Osteocyte (in vitro differentiated cells): ENCODE measurements at regions not wholly inside any gene's neighbourhood (a gene's known extent, or its start where the extent isn't known, plus 50 kb on each side); places are given as distances from the start of the nearest gene placed in this dataset.

Experiments
- DNase-seq: peaks from one replicate; pipeline ENCODE4 v3.0.0; 2021; ENCODE audit warnings: mixed read lengths; ENCODE audit not compliant: unreplicated experiment; ENCODE audit errors: extremely low spot score
- H3K27ac Mint-ChIP-seq: one replicate; pipeline ENCODE4 v1.8.0; 2021; ENCODE audit warnings: mild to moderate bottlenecking, mixed read lengths; ENCODE audit not compliant: unreplicated experiment
- H3K27me3 Mint-ChIP-seq: one replicate; pipeline ENCODE4 v1.8.0; 2021; ENCODE audit warnings: mixed read lengths; ENCODE audit not compliant: unreplicated experiment
- H3K36me3 Mint-ChIP-seq: one replicate; pipeline ENCODE4 v1.8.0; 2021; ENCODE audit warnings: mixed read lengths; ENCODE audit not compliant: unreplicated experiment
- H3K4me1 Mint-ChIP-seq: one replicate; pipeline ENCODE4 v1.8.0; 2021; ENCODE audit warnings: mixed read lengths; ENCODE audit not compliant: unreplicated experiment
- H3K4me3 Mint-ChIP-seq: one replicate; pipeline ENCODE4 v1.8.0; 2021; ENCODE audit warnings: mild to moderate bottlenecking, moderate library complexity, mixed read lengths; ENCODE audit not compliant: unreplicated experiment
- H3K9me3 Mint-ChIP-seq: one replicate; pipeline ENCODE4 v1.8.0; 2021; ENCODE audit warnings: mixed read lengths; ENCODE audit not compliant: unreplicated experiment
- TF ChIP-seq, protein P1 (sequence below): fragments of 200-600 bp; sonication (generic); IDR thresholded peaks from 2 replicates; pipeline ENCODE4 v1.5.0; 2021; ENCODE audit warnings: antibody characterized with exemption, mild to moderate bottlenecking, moderate library complexity

DNA sequence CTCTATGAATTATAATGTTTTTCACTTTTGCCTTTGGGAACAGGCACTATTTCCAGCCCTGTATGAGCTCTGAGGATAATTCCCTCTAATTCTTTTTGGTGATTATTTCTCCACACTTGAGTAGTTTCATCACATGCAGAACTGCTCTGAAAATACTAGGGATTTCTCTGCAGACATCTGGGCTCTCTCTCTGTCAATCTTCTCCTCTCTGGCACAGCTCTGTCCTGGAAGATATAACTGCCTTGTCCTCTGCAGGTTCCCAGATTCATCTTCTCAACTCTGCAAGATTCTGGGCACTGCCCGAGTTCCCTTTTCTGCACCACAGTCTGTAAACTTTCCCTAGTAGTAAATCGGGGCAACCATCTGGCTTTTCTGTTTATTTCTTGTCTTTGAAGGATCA is 131.3 kb upstream of the FMN2 start:
- H3K27me3 Mint-ChIP-seq = peaks cover 68% of the 10 kb centered on the region
- H3K27ac Mint-ChIP-seq = no peak overlapping the region
- H3K4me3 Mint-ChIP-seq = no peak overlapping the region
- H3K4me1 Mint-ChIP-seq = no peaks in the 10 kb centered on the region
- TF ChIP-seq, protein P1, sequence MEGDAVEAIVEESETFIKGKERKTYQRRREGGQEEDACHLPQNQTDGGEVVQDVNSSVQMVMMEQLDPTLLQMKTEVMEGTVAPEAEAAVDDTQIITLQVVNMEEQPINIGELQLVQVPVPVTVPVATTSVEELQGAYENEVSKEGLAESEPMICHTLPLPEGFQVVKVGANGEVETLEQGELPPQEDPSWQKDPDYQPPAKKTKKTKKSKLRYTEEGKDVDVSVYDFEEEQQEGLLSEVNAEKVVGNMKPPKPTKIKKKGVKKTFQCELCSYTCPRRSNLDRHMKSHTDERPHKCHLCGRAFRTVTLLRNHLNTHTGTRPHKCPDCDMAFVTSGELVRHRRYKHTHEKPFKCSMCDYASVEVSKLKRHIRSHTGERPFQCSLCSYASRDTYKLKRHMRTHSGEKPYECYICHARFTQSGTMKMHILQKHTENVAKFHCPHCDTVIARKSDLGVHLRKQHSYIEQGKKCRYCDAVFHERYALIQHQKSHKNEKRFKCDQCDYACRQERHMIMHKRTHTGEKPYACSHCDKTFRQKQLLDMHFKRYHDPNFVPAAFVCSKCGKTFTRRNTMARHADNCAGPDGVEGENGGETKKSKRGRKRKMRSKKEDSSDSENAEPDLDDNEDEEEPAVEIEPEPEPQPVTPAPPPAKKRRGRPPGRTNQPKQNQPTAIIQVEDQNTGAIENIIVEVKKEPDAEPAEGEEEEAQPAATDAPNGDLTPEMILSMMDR = no peak
- DNase-seq = no peak
- no peaks in the 10 kb centered on the region for H3K36me3 Mint-ChIP-seq
- H3K9me3 Mint-ChIP-seq = no peaks in the 10 kb centered on the region

DNA sequence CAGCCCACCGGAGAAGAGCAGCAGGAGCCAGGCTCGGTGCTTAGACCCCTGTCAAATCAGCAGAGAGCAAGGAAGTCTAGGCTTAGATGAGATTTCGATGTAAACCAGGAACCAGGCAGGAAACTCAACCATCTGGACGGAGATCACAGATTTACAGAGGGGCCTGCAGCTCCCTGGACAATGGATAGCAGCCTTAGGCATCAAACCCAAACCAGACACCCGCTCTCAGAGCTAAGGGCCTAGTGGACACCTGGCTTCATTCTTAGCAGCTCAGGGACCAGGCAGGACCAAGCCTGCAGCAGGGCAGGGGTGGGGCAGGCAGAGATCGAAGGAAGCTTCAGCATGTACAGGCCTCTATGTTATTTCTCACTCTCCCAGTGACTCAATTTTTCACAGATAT is 127.8 kb upstream of the FMN2 start:
- Mint-ChIP-seq H3K4me3 (no peak overlapping the region), H3K27me3 (peaks cover 64% of the 10 kb centered on the region), H3K9me3 (no peaks in the 10 kb centered on the region), H3K36me3 (no peaks in the 10 kb centered on the region), H3K27ac (no peak overlapping the region), H3K4me1 (no peaks in the 10 kb centered on the region)
- DNase-seq = no peak
- TF ChIP-seq, protein P1 = no peak

DNA sequence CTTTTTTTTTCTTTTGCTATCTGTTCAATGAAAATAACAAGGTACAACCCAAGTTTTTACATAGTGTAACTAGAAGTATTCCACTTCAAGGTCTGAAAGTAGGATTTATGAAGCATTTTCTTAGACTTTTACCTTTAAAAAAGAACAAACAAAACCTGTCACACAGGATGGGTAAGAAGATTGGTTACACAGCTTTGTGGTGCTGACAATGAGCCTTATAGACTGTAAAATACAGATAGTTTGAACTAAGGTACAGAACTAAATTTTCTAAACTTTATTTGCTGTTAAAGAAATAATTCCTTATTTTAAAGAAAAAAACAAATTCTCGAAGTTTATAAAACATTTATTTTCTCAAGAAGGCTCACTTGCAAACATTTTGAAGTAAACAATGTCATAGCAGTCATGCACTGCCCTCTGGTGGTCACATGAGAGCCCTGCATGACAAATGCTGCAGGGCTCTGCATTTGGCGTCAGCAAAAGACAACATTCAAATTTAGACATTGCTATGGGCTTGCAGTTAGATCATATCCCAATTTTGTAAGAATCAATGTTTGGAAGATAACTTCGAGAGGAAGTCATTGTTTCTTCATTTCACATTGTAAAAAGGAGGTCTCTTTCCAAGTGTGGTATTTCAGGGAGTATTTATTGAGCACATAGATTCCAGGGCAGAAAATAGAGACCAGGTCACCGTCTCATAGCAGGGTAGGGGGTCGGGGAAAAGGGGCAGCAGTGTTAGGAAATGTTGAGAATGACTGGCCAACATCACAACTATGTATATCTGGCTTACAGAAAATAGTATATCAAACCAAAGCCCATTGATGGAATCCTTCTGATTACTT is 115.3 kb upstream of the FMN2 start:
- no peak for DNase-seq
- peaks cover 41% of the 10 kb centered on the region for H3K27me3 Mint-ChIP-seq
- H3K4me3 Mint-ChIP-seq = no peak overlapping the region
- H3K27ac Mint-ChIP-seq = no peak overlapping the region
- H3K9me3 Mint-ChIP-seq = peaks cover 9% of the 10 kb centered on the region
- H3K36me3 Mint-ChIP-seq = no peaks in the 10 kb centered on the region
- TF ChIP-seq, protein P1 = peak; percentile 97
- no peaks in the 10 kb centered on the region for H3K4me1 Mint-ChIP-seq

DNA sequence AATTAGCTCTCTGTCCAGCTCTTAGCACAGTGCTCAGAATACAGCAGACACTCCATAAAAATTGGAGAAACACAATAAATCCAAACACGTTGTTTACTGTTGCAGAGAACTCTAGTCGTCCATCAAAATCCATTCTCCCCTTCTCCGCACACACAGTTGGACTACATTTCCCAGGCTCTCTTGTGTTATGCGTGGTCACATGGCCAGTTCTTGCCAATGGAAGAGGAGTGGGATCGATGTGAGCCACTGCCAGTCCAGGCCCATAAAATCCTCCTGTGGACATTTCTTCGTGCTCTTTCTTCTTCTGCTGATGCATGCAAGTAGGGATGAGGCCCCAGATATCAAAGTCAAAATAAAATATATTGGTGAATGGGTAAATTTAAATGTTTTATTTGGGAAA is 114.3 kb upstream of the FMN2 start:
- no peak for DNase-seq
- Mint-ChIP-seq H3K4me1 (no peaks in the 10 kb centered on the region), H3K9me3 (peaks cover 9% of the 10 kb centered on the region)

DNA sequence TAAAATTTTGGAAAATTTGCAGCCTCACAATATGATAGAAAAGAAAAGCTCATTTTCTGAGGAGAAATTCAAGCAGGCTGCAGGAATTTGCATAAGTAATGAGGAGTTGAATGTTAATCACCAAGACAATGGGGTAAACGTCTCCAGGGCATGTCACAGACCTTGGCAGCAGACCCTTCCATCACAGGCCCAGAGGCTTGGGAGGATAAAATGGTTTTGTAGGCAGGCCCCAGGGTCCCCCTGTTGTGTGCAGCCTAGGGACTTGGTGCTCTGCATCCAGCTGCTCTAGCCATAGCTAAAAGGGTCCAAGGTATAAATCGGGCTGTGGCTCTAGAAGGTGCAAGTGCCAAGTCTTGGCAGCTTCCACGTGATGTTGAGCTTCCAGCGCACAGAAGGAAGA is 112.2 kb upstream of the FMN2 start:
- H3K4me1 Mint-ChIP-seq = no peaks in the 10 kb centered on the region
- H3K9me3 Mint-ChIP-seq = peaks cover 15% of the 10 kb centered on the region
- TF ChIP-seq, protein P1 = no peak
- no peak for DNase-seq
- no peaks in the 10 kb centered on the region for H3K36me3 Mint-ChIP-seq
- H3K4me3 Mint-ChIP-seq = no peak overlapping the region
- H3K27me3 Mint-ChIP-seq = peaks cover 35% of the 10 kb centered on the region
- H3K27ac Mint-ChIP-seq = no peak overlapping the region

More for the DNA sequence above, 114.3 kb upstream of the FMN2 start:
- Mint-ChIP-seq H3K36me3 (no peaks in the 10 kb centered on the region), H3K27me3 (peaks cover 36% of the 10 kb centered on the region), H3K4me3 (no peak overlapping the region), H3K27ac (no peak overlapping the region)
- TF ChIP-seq, protein P1 = no peak
